GM12874 (cell line): ENCODE measurements at regions not wholly inside any gene's neighbourhood (a gene's known extent, or its start where the extent isn't known, plus 50 kb on each side); places are given as distances from the start of the nearest gene placed in this dataset.

Experiments used
- CTCF ChIP-seq: IDR thresholded peaks from 2 replicates; pipeline ENCODE4 v1.5.1; 2011; ENCODE audit warnings: low read depth, mild to moderate bottlenecking, control low read depth, low read length, moderate library complexity; ENCODE audit not compliant: insufficient read depth

DNA sequence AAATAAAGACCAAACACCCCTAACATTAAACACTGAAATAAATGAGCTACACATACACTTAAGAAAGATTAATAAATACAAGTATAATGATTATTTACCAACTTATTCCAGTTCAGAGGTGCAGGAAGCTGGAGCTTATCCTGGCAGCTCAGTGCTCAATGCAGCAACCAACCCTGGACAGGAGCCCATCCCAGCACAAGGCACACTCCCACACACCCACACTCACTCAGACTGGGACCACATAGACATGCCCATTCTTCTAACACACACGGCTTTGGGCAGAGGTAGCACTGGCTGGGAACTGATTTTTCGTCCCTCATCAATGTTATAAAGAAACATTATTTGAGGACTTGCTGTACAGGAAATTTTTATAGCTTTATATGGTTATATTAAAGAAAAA lies 797.4 kb downstream of the RPS29 start:
- TF ChIP-seq CTCF = no peak

DNA sequence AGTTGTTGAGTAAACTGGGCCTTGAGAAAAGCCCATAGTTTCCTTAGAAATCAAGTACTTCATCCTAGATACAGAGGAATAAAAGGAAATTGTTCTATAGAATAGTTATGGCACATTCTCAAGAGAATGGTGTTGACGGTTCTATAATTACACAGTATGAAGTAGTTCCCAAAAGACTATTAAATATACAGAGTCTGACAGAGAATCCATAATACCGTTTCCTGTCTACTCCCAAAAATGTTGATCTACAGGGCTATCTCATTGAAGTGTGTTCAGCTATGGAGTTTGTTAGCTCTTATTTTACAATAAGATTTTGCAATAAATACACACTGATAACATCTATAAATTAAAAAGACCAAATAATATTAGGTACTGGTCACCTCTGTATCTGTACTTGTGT lies 799.7 kb downstream of the RPS29 start:
- no peak for TF ChIP-seq CTCF

DNA sequence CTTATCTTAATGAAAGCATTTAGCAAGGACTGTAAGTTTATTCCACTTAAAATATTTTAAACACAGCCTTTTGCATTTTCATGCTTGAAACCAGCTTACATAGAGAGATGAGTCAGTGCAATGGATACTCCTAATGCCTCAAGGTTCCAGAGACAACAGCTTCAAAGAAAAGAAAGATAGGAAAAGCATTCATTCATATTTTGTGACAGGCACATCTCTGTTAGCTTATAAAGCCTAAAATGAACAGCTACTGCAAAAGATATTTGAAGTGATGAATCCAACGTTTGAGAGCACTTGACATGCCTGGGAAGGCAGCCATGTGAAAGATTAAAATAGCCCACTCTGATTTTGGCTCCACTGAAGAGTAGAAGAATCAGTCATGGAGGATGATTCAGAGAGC lies 814.5 kb downstream of the RPS29 start:
- no peak for TF ChIP-seq CTCF

DNA sequence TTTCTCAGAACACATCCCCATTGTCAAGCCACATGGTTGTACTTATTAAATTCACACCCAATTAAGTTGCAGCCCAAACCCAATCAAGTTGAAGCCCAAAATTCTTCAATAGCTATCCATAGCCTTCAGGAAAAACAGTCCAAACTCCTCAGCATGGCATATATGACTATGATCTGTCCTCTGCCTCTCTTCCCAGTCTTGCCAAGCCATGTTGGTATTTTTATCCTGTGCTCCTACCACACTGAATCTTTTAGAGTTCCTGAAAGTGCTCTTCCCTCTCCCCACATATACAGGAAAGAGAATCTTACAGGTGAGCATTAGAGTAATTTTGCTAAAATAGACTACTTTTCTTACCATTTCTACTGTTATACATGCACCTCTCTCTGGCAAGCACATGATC lies 834.9 kb downstream of the RPS29 start:
- TF ChIP-seq CTCF = no peak

DNA sequence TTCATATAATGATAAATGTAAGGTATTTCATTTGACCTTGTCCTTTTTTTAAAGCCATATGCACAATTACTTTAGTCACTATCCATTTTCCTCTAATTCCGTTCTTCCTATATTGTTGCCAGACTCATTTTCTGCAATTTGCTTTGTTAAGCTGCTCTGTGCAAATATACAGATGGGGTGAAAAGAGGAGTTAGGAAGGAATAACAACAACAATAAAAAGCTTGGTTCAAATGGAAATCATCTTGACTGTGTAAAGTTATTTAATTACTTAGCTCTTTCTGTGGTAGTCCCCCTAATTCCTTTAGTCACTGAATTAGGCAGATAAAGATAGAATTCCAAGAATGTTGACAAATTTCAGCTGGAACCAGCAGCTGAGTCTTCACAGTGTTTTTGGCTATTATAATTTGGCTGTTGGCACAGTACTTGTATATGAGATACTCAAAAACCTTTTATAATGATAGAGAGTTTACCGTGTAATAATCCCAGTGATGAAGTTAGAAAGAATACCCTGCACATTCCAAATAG lies 838.0 kb downstream of the RPS29 start:
- no peak for TF ChIP-seq CTCF

DNA sequence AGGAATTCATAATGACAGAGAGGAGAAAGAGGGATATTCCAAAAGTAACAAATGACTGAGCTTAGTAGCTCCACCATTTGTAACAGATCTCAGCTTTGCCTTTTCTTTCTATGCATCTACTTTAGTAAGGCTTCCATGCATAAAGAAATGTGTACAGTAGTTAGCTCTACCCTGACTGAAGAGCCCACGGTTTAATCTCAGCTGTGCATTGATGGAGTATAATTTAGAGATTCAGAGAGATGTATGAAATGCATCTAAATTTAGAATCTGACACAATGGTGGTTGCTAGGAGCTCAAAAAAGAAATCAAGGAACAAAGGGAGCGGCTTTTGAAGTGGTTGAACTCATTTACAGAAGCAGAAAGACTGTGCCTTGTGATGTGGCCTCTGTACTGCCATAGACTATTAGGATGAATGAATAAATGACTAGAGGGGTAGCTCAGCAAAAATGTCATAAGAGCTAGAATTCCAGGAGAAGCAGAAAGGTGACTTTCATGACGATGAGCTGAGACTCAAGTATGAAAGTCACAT lies 838.6 kb downstream of the RPS29 start:
- no peak for TF ChIP-seq CTCF

- no peak for TF ChIP-seq CTCF
These were observed 842.0 kb downstream of the RPS29 start for GRCh38 chr14:48744202-48744601.
